H1 (cell line): ENCODE measurements at regions not wholly inside any gene's neighbourhood (a gene's known extent, or its start where the extent isn't known, plus 50 kb on each side); places are given as distances from the start of the nearest gene placed in this dataset.

Experiments used
- CHD2 ChIP-seq: IDR thresholded peaks from 2 replicates; pipeline ENCODE4 v1.6.1; 2012; ENCODE audit warnings: low read length, improper control_type of control experiment
- MAX ChIP-seq: IDR thresholded peaks from 2 replicates; pipeline ENCODE4 v1.6.1; 2012; ENCODE audit warnings: inconsistent platforms
- PHF8 ChIP-seq: fragments of 200-600 bp; sonication (generic); conservative IDR thresholded peaks from 2 replicates; pipeline ENCODE4 v1.7.1; 2012; ENCODE audit warnings: low read depth, mild to moderate bottlenecking, inconsistent platforms, low read length, moderate library complexity
- SIRT6 ChIP-seq: IDR thresholded peaks from one replicate; pipeline ENCODE4 v1.7.1; 2012; ENCODE audit warnings: low read length, inconsistent platforms
- TCF12 ChIP-seq: IDR thresholded peaks from 2 replicates; pipeline ENCODE4 v1.6.1; 2011; ENCODE audit warnings: low read depth, mild to moderate bottlenecking, low read length
- ZNF274 ChIP-seq: IDR thresholded peaks from 2 replicates; pipeline ENCODE4 v1.7.0; 2012; ENCODE audit warnings: low read length, borderline replicate concordance; ENCODE audit errors: extremely low read depth

- TF ChIP-seq MAX = no peak
- no peak for TF ChIP-seq TCF12
- no peak for TF ChIP-seq PHF8
- TF ChIP-seq SIRT6 = no peak
- TF ChIP-seq ZNF274 = no peak
- no peak for TF ChIP-seq CHD2
Observed at GRCh38 chr6:9186148-9186547, 750.8 kb upstream of the SLC35B3 start (continued).
